Lung (tissue), 11 donors: ENCODE measurements at regions not wholly inside any gene's neighbourhood (a gene's known extent, or its start where the extent isn't known, plus 50 kb on each side); places are given as distances from the start of the nearest gene placed in this dataset.

Experiments used
- ATAC-seq: fragments of 200-7000 bp; cut with Tn5 transposase; one replicate; pipeline ENCODE4 v1.9.1; 2020; ENCODE audit warnings: moderate number of reproducible peaks; ENCODE audit not compliant: insufficient read depth, low FRiP score
- DNase-seq, 3 donors: peaks; one replicate each; pipeline ENCODE4 v3.0.0-alpha.2; 2013 to 2017
- H3K27ac ChIP-seq, 2 donors: one replicate each; pipeline ENCODE4 v1.5.1; 2013; ENCODE audit warnings: mild to moderate bottlenecking in 2 of 2, moderate library complexity in 2 of 2, control low read depth in 1 of 2, inconsistent platforms in 1 of 2, low read depth in 1 of 2, low read length in 1 of 2
- H3K27me3 ChIP-seq, 3 donors: one replicate each; pipeline ENCODE4 v1.5.1; 2013; ENCODE audit warnings: low read length in 2 of 3; ENCODE audit not compliant: control insufficient read depth in 3 of 3, insufficient read depth in 3 of 3
- H3K36me3 ChIP-seq, 4 donors: one replicate each; pipeline ENCODE4 v1.5.1; 2013; ENCODE audit warnings: low read length in 4 of 4, mild to moderate bottlenecking in 1 of 4, moderate library complexity in 1 of 4; ENCODE audit not compliant: control insufficient read depth in 4 of 4, insufficient read depth in 4 of 4
- H3K4me1 ChIP-seq, 5 donors: one replicate each; pipeline ENCODE4 v1.5.1; 2013; ENCODE audit warnings: low read length in 5 of 5, mild to moderate bottlenecking in 2 of 5, moderate library complexity in 1 of 5; ENCODE audit not compliant: control insufficient read depth in 5 of 5, insufficient read depth in 5 of 5
- H3K4me3 ChIP-seq: one replicate; pipeline ENCODE4 v1.5.1; 2013; ENCODE audit warnings: mild to moderate bottlenecking, control low read depth, moderate library complexity
- H3K9ac ChIP-seq, 2 donors: one replicate each; pipeline ENCODE4 v1.5.1; 2013; ENCODE audit warnings: low read length in 2 of 2, control low read depth in 1 of 2; ENCODE audit not compliant: insufficient read depth in 1 of 2
- H3K9me3 ChIP-seq, 4 donors: one replicate each; pipeline ENCODE4 v1.5.1; 2013; ENCODE audit warnings: low read length in 3 of 4, mild to moderate bottlenecking in 1 of 4, moderate library complexity in 1 of 4; ENCODE audit not compliant: control insufficient read depth in 4 of 4, insufficient read depth in 3 of 4
- WGBS, 2 donors: extraction: QIAGEN DNeasy Blood & Tissue Kit; methylation state at CpG; one replicate each; pipeline ENCODE4 v1.1.7; 2013; 5-methylcytosine and 5-hydroxymethylcytosine counted together
- TF ChIP-seq, protein P1 (sequence below): IDR thresholded peaks from 2 replicates; pipeline ENCODE4 v1.5.1; 2012; ENCODE audit warnings: mild to moderate bottlenecking; ENCODE audit errors: control extremely low read depth, extremely low read depth
- donor health status: control.
- donor health status: control.
- donor health status: Bipolar disorder and iron deficiency.
- donor health status: healthy.
- donor health status: DM: yes; HTN: yes; CAD: no.

DNA sequence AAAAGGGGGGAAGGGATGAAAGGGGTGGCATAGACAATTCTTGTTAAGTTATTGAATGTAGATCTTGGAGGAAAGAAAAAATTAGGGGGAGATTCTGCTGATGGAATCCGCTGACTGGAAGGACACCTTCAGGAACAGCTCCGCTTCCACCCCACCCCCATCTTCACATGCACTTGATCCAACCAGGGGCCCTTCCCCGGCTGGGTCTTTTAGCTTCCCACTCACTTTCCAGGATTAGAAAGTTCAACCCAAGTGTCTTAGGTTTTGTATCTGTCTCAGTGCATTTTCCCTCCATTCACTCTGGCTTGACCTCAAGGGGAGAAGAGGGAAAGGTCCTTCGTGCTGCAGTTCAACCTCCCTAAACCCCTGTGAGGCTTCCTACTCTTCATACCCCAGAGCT, 141.4 kb downstream of the IRS2 start:
- Histone ChIP-seq H3K4me3 (no peak overlapping the region), H3K4me1 (peaks cover 0 to 3% (median 0%) of the 10 kb centered on the region in 5 donors), H3K27ac (no peak overlapping the region), H3K36me3 (no peaks in the 10 kb centered on the region), H3K9me3 (peaks cover 0 to 20% (median 5%) of the 10 kb centered on the region in 4 donors), H3K9ac (no peak overlapping the region), H3K27me3 (no peaks in the 10 kb centered on the region)
- ATAC-seq (no peak), DNase-seq (no peak)
- 91 to 98% methylated on average over 4 of the region's 4 CpGs for WGBS, 2 donors
- TF ChIP-seq, protein P1, sequence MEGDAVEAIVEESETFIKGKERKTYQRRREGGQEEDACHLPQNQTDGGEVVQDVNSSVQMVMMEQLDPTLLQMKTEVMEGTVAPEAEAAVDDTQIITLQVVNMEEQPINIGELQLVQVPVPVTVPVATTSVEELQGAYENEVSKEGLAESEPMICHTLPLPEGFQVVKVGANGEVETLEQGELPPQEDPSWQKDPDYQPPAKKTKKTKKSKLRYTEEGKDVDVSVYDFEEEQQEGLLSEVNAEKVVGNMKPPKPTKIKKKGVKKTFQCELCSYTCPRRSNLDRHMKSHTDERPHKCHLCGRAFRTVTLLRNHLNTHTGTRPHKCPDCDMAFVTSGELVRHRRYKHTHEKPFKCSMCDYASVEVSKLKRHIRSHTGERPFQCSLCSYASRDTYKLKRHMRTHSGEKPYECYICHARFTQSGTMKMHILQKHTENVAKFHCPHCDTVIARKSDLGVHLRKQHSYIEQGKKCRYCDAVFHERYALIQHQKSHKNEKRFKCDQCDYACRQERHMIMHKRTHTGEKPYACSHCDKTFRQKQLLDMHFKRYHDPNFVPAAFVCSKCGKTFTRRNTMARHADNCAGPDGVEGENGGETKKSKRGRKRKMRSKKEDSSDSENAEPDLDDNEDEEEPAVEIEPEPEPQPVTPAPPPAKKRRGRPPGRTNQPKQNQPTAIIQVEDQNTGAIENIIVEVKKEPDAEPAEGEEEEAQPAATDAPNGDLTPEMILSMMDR: no peak

DNA sequence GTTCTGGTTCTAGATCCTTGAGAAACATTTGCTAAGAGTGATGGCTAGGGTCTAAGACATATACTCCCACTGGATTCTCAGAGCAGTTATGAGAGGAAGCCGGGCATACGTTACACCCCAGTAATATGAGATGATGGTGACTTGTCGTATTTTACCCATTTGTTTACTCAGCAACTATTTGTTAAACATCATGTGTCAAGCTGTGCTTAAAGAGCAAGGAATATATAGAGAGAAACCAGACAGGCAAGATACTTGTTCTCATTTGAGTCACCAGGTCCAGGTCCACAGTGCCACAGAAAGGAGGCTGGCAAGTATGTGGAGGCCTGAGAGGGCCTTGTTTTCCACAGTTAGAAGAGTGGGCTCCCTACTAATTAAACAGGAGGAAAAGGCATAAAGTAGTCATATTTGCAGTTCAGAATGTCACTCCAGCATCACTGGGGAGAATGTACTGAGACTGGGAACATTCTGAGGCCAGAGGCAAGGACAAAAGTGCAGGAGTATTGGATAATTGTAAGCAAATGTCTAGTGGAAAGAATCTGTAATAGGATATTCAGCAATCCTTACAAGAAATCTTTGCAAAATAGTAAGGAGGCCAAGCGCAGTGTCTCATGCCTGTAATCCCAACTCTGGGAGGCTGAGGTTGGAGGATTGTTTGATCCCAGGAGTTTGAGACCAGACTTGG, 142.2 kb downstream of the IRS2 start:
- Histone ChIP-seq H3K27ac (no peak overlapping the region), H3K9ac (no peak overlapping the region), H3K4me3 (no peak overlapping the region), H3K36me3 (no peaks in the 10 kb centered on the region), H3K9me3 (peaks cover 0 to 22% (median 6%) of the 10 kb centered on the region in 4 donors), H3K27me3 (no peaks in the 10 kb centered on the region), H3K4me1 (peaks cover 0 to 3% (median 0%) of the 10 kb centered on the region in 5 donors)
- no peak for DNase-seq
- TF ChIP-seq, protein P1: no peak
- ATAC-seq: no peak
- 71 to 73% methylated on average over 4 of the region's 4 CpGs for WGBS, 2 donors

DNA sequence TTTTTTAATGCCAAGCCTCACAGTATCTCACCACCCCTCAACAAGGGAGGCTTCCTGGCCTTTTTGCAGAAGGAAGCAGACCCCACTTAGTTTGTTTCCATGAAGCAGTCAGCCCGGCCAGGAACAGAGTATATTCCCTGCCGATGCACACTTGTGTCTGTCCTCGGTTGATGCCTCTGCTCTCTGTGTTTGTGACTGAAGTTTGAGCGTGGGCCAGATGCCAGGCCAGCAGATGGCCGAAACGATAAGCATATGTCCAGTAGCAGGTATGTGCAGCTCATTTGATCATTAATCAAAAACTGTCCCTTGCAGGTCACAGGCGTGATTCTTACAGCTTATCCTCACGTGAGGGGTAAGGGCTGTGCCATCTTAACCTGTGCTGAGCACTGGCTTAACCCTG, 144.0 kb downstream of the IRS2 start:
- WGBS, 2 donors: 82 to 90% methylated on average over 8 of the region's 8 CpGs
- H3K4me1 ChIP-seq: peaks cover 0 to 3% (median 0%) of the 10 kb centered on the region in 5 donors
- ATAC-seq: no peak

More for the DNA sequence above, 144.0 kb downstream of the IRS2 start:
- H3K36me3 ChIP-seq: no peaks in the 10 kb centered on the region
- peaks cover 0 to 19% (median 6%) of the 10 kb centered on the region in 4 donors for H3K9me3 ChIP-seq
- no peak overlapping the region for H3K4me3 ChIP-seq
- H3K27ac ChIP-seq: no peak overlapping the region
- H3K27me3 ChIP-seq: no peaks in the 10 kb centered on the region
- TF ChIP-seq, protein P1: no peak
- no peak for DNase-seq
- H3K9ac ChIP-seq: no peak overlapping the region
